IMR-90 (cell line): ENCODE measurements at regions not wholly inside any gene's neighbourhood (a gene's known extent, or its start where the extent isn't known, plus 50 kb on each side); places are given as distances from the start of the nearest gene placed in this dataset.

Experiments
- BHLHE40 ChIP-seq: fragments of 150-350 bp; IDR thresholded peaks from 2 replicates; pipeline ENCODE4 v1.6.1; 2016; ENCODE audit warnings: mild to moderate bottlenecking, low read depth, low read length
- MAFK ChIP-seq: IDR thresholded peaks from 2 replicates; pipeline ENCODE4 v1.6.1; 2012; ENCODE audit warnings: low read depth, low read length, improper control_type of control experiment
- RAD21 ChIP-seq: IDR thresholded peaks from 2 replicates; pipeline ENCODE4 v1.6.1; 2012; ENCODE audit warnings: low read length, improper control_type of control experiment

- no peak for TF ChIP-seq BHLHE40
- no peak for TF ChIP-seq RAD21
- TF ChIP-seq MAFK = no peak
Observed at GRCh38 chr22:27507935-27508526, 293.5 kb downstream of the MN1 start.
